Testis (tissue), 2 donors: ENCODE measurements at regions not wholly inside any gene's neighbourhood (a gene's known extent, or its start where the extent isn't known, plus 50 kb on each side); places are given as distances from the start of the nearest gene placed in this dataset.

ENCODE experiments used
- DNase-seq: peaks from one replicate; pipeline ENCODE4 v3.0.0-alpha.2; 2019
- H3K27ac ChIP-seq, 2 donors: fragments of 200-600 bp; sonication (generic); one replicate each; pipeline ENCODE4 v1.5.1; 2019
- H3K27me3 ChIP-seq: fragments of 200-600 bp; sonication (generic); one replicate; pipeline ENCODE4 v1.5.1; 2019
- H3K36me3 ChIP-seq: fragments of 200-600 bp; sonication (generic); one replicate; pipeline ENCODE4 v1.5.1; 2017; ENCODE audit warnings: low read depth; ENCODE audit errors: missing control alignments
- H3K4me1 ChIP-seq: fragments of 200-600 bp; sonication (generic); one replicate; pipeline ENCODE4 v1.5.1; 2019
- H3K4me3 ChIP-seq, 2 donors: fragments of 200-600 bp; sonication (generic); one replicate each; pipeline ENCODE4 v1.5.1; 2017 to 2019
- H3K9me3 ChIP-seq: fragments of 200-600 bp; sonication (generic); one replicate; pipeline ENCODE4 v1.5.1; 2017
- POLR2A ChIP-seq: fragments of 450-650 bp; IDR thresholded peaks from one replicate; pipeline ENCODE4 v1.6.1; 2017; ENCODE audit warnings: antibody characterized with exemption, mild to moderate bottlenecking, moderate library complexity
- WGBS, 2 donors: methylation state at CpG; one replicate each; pipeline ENCODE4 v1.1.5; 2018; 5-methylcytosine and 5-hydroxymethylcytosine counted together
- intact Hi-C: fragments of 100-400 bp; cut with DNase I; formaldehyde crosslinking; loops from one replicate; pipeline ENCODE4 v1.15.1; 2023; ENCODE audit warnings: low total_unique reads
- TF ChIP-seq, protein P1 (sequence below), 3 experiments: fragments of 450-650 bp in 2 of 3; fragments of 200-600 bp in 1 of 3; sonication (generic) in 1 of 3; IDR thresholded peaks; one replicate each; pipeline ENCODE4 v1.5.1; 2016 to 2019; ENCODE audit warnings: antibody characterized with exemption in 3 of 3, mild to moderate bottlenecking in 2 of 3, moderate library complexity in 1 of 3

DNA sequence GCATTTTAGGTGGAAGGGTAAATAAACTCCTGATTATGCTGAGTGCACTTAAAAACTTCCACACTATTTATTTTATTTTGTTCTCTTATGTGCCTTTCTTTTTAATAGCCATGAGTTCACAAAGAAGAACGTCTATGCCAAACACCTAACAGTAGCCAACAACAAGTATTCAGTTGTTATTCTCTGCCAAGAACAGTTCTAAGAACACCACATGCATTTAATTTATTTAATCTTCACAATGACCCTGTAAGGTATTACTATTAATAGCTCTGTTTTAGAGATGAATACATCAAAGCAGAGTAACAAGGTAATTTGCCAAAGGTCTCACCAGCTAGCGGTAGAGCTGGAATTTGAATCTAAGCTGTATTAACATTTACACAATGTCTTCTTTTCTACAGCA, 240.1 kb downstream of the ALG10B start:
- Histone ChIP-seq H3K27me3 (no peaks in the 10 kb centered on the region), H3K36me3 (no peaks in the 10 kb centered on the region), H3K27ac (no peak overlapping the region), H3K4me3 (no peak overlapping the region), H3K9me3 (no peaks in the 10 kb centered on the region), H3K4me1 (no peaks in the 10 kb centered on the region)
- TF ChIP-seq POLR2A: no peak
- TF ChIP-seq, protein P1, sequence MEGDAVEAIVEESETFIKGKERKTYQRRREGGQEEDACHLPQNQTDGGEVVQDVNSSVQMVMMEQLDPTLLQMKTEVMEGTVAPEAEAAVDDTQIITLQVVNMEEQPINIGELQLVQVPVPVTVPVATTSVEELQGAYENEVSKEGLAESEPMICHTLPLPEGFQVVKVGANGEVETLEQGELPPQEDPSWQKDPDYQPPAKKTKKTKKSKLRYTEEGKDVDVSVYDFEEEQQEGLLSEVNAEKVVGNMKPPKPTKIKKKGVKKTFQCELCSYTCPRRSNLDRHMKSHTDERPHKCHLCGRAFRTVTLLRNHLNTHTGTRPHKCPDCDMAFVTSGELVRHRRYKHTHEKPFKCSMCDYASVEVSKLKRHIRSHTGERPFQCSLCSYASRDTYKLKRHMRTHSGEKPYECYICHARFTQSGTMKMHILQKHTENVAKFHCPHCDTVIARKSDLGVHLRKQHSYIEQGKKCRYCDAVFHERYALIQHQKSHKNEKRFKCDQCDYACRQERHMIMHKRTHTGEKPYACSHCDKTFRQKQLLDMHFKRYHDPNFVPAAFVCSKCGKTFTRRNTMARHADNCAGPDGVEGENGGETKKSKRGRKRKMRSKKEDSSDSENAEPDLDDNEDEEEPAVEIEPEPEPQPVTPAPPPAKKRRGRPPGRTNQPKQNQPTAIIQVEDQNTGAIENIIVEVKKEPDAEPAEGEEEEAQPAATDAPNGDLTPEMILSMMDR (IDR thresholded peaks at IDR 0.05): no peak
- no peak for DNase-seq
- intact Hi-C loops: no loop called here
- WGBS, 2 donors: 50 to 67% methylated on average over 2 of the region's 2 CpGs

DNA sequence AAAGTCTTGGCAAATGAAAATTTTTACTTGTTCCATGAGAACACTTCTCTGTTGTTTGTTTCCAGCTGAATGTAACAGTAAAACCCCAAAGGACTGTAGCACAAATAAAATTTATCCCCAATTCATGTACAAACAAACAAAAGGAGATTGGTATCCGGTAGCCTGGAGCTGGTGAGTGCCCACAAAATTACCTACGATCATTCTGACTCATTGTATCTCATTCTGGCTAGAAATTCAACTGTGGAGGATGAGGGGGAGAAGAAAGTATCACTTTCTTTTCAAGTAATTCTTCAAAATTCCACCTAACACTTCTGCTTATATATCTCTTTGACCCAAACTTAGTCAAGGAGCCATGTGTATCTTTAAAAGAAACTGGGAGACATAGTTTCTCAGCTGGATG, 268.5 kb downstream of the ALG10B start:
- Histone ChIP-seq H3K9me3 (no peaks in the 10 kb centered on the region), H3K27me3 (no peaks in the 10 kb centered on the region), H3K4me3 (no peak overlapping the region), H3K4me1 (no peaks in the 10 kb centered on the region), H3K36me3 (no peaks in the 10 kb centered on the region), H3K27ac (no peak overlapping the region)
- TF ChIP-seq, protein P1 (IDR thresholded peaks at IDR 0.05): no peak
- TF ChIP-seq POLR2A: no peak
- WGBS, 2 donors: 51 to 72% methylated on average over 2 of the region's 2 CpGs
- DNase-seq: no peak
- intact Hi-C loops: no loop called here

DNA sequence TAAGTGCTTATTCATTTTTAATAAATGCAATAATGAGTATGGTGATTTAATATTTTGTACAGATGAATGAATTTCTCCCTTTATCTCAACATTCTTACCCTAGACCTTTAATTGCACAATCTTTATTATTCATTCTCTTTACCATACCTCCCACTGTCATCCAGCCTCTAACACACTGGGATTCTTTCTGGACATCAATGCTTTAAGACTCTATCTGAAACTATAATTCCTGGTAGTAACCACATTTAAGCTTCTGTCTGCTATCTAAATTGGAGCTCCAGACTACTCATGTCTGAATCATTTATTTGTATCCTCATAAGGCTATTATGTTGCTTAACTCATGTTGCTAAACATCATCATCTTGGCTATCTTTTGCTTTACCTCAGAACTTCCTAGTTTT, 270.2 kb downstream of the ALG10B start:
- DNase-seq: no peak

DNA sequence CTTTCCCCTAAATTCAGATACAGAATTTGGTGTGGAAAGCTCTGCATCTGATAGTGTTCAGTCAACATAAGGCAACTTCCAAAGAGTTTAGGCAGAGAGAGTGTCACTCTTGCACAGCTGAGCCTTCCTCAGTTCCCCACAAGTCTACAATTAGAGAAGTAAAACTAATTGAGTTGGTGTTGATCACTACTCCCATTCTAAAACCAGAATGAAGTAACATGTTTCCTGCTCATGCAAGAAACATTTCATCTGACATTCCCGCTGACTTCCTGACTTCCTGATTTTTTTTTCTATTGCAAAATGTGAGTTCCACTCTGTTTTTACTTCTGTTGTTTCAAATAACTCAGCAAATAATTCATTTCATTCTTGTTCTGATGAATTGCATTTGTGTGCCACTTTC, 271.0 kb downstream of the ALG10B start:
- intact Hi-C loops: no loop called here
- H3K4me1 ChIP-seq: no peaks in the 10 kb centered on the region
- 68 to 87% methylated on average over 1 of the region's 1 CpG for WGBS, 2 donors
- no peaks in the 10 kb centered on the region for H3K36me3 ChIP-seq
- TF ChIP-seq, protein P1 (IDR thresholded peaks at IDR 0.05): no peak
- TF ChIP-seq POLR2A: no peak
- no peaks in the 10 kb centered on the region for H3K27me3 ChIP-seq
- DNase-seq: no peak
- H3K4me3 ChIP-seq: no peak overlapping the region
- no peak overlapping the region for H3K27ac ChIP-seq
- no peaks in the 10 kb centered on the region for H3K9me3 ChIP-seq

More for the DNA sequence above, 270.2 kb downstream of the ALG10B start:
- no peak for TF ChIP-seq POLR2A
- TF ChIP-seq, protein P1 (IDR thresholded peaks at IDR 0.05): no peak
- no peak overlapping the region for H3K4me3 ChIP-seq
- no peaks in the 10 kb centered on the region for H3K9me3 ChIP-seq
- intact Hi-C loops: no loop called here
- H3K27ac ChIP-seq: no peak overlapping the region
- no peaks in the 10 kb centered on the region for H3K27me3 ChIP-seq
- no peaks in the 10 kb centered on the region for H3K4me1 ChIP-seq
- no peaks in the 10 kb centered on the region for H3K36me3 ChIP-seq

DNA sequence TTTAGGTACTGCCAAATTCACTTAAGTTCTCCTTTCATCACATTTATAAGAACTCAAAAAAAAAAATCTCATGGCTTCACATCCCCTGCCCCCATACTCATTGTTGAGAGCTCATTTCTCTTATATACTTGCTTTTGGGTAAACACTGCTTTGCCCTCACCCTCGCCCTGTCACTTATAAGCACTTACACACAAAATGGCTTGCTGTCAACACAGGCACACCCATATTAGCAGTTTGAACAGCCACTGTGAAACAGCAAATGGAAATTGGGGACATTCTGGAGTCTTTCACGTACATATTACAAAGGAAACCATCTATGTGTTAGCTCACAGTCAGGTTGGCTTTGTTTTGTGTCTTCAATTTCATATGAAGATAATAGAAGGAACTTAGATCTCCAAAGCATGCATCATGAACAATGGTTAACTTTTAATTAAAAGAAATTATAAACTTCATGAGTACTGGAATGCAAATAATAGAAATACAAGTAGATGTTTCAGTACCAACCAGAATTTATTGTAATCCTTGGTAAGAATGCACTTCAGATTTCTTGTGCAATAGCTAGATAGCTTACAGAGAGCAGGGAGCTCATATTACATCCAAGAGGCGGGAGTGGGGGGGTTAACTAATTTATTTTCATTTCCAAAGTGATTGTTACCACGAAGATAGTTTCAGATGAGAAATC, 272.2 kb downstream of the ALG10B start:
- DNase-seq: no peak

More for the DNA sequence above, 272.2 kb downstream of the ALG10B start:
- no peak for TF ChIP-seq POLR2A
- TF ChIP-seq, protein P1 (IDR thresholded peaks at IDR 0.05): no peak
- 63 to 71% methylated on average over 4 of the region's 4 CpGs for WGBS, 2 donors
- H3K9me3 ChIP-seq: no peaks in the 10 kb centered on the region
- intact Hi-C loops: no loop called here
- H3K36me3 ChIP-seq: no peaks in the 10 kb centered on the region
- no peak overlapping the region for H3K27ac ChIP-seq
- H3K4me3 ChIP-seq: no peak overlapping the region
- H3K27me3 ChIP-seq: no peaks in the 10 kb centered on the region
- no peaks in the 10 kb centered on the region for H3K4me1 ChIP-seq
